GM12878 (cell line): ENCODE measurements at regions not wholly inside any gene's neighbourhood (a gene's known extent, or its start where the extent isn't known, plus 50 kb on each side); places are given as distances from the start of the nearest gene placed in this dataset.

Source experiments
- ATF7 ChIP-seq: fragments of 450-650 bp; IDR thresholded peaks from 2 replicates; pipeline ENCODE4 v1.6.1; 2016; ENCODE audit warnings: low read depth, mild to moderate bottlenecking
- BMI1 ChIP-seq: fragments of 450-650 bp; IDR thresholded peaks from 2 replicates; pipeline ENCODE4 v1.6.1; 2016; ENCODE audit warnings: mild to moderate bottlenecking, moderate library complexity, borderline replicate concordance
- CHD4 ChIP-seq: fragments of 200-600 bp; sonication (generic); IDR thresholded peaks from 2 replicates; pipeline ENCODE4 v1.6.1; 2016; ENCODE audit warnings: mild to moderate bottlenecking
- EED ChIP-seq: sonication (generic); IDR thresholded peaks from 2 replicates; pipeline ENCODE4 v1.6.1; 2016; ENCODE audit warnings: antibody characterized with exemption, low read depth
- ETV6 ChIP-seq, 2 experiments: fragments of 450-650 bp in 1 of 2; IDR thresholded peaks in 1 of 2; conservative IDR thresholded peaks in 1 of 2; 2 replicates each; pipeline ENCODE4 v1.6.1; 2014; ENCODE audit warnings: antibody characterized with exemption in 1 of 2, borderline replicate concordance in 1 of 2, low read depth in 1 of 2, mild to moderate bottlenecking in 1 of 2, moderate library complexity in 1 of 2
- FOS ChIP-seq: IDR thresholded peaks from 3 replicates; pipeline ENCODE4 v1.6.1; 2011; ENCODE audit warnings: borderline replicate concordance; ENCODE audit not compliant: insufficient read length; ENCODE audit errors: extremely low read depth
- GATAD2B ChIP-seq: fragments of 450-650 bp; conservative IDR thresholded peaks from 2 replicates; pipeline ENCODE4 v1.6.1; 2017; ENCODE audit warnings: low read depth, mild to moderate bottlenecking, moderate library complexity
- LARP7 ChIP-seq: fragments of 450-650 bp; IDR thresholded peaks from 2 replicates; pipeline ENCODE4 v1.6.1; 2017; ENCODE audit warnings: mild to moderate bottlenecking
- MEF2B ChIP-seq: fragments of 450-650 bp; IDR thresholded peaks from 2 replicates; pipeline ENCODE4 v1.6.1; 2018; ENCODE audit warnings: mild to moderate bottlenecking, moderate library complexity; ENCODE audit not compliant: partially characterized antibody, poor library complexity, severe bottlenecking
- NR2C2 ChIP-seq: IDR thresholded peaks from 2 replicates; pipeline ENCODE4 v1.6.1; 2011; ENCODE audit warnings: borderline replicate concordance, low read depth; ENCODE audit not compliant: control insufficient read depth, insufficient read length
- PML ChIP-seq: IDR thresholded peaks from 2 replicates; pipeline ENCODE4 v1.6.1; 2012; ENCODE audit warnings: low read length, inconsistent platforms
- POU2F2 ChIP-seq: IDR thresholded peaks from 3 replicates; pipeline ENCODE4 v1.6.1; 2011; ENCODE audit warnings: low read depth, mild to moderate bottlenecking, low read length, borderline replicate concordance
- RAD21 ChIP-seq: IDR thresholded peaks from 2 replicates; pipeline ENCODE4 v1.6.1; 2011; ENCODE audit warnings: mild to moderate bottlenecking, low read depth, low read length, moderate library complexity; ENCODE audit not compliant: insufficient read depth
- TBL1XR1 ChIP-seq: IDR thresholded peaks from 2 replicates; pipeline ENCODE4 v1.6.1; 2012; ENCODE audit warnings: low read depth, low read length, improper control_type of control experiment
- TCF12 ChIP-seq: IDR thresholded peaks from 2 replicates; pipeline ENCODE4 v1.6.1; 2011; ENCODE audit warnings: low read depth, mild to moderate bottlenecking, low read length
- TCF3 ChIP-seq: IDR thresholded peaks from 2 replicates; pipeline ENCODE4 v1.6.1; 2012; ENCODE audit warnings: low read depth, mild to moderate bottlenecking, low read length, borderline replicate concordance; ENCODE audit not compliant: insufficient read depth
- WRNIP1 ChIP-seq: IDR thresholded peaks from 2 replicates; pipeline ENCODE4 v1.6.1; 2011; ENCODE audit warnings: low read depth, low read length, improper control_type of control experiment, borderline replicate concordance
- ZSCAN29 ChIP-seq: fragments of 450-650 bp; IDR thresholded peaks from 2 replicates; pipeline ENCODE4 v1.6.1; 2017; ENCODE audit warnings: mild to moderate bottlenecking, moderate library complexity
- TF ChIP-seq, protein P1 (sequence below): fragments of 450-650 bp; IDR thresholded peaks from 2 replicates; pipeline ENCODE4 v1.6.1; 2016; ENCODE audit warnings: mild to moderate bottlenecking
- TF ChIP-seq, protein P2 (sequence below): fragments of 450-650 bp; formaldehyde crosslinking; IDR thresholded peaks from 2 replicates; pipeline ENCODE4 v1.4.0; 2022; ENCODE audit warnings: mild to moderate bottlenecking, moderate library complexity
- TF ChIP-seq, protein P3 (sequence below): fragments of 450-650 bp; IDR thresholded peaks from 2 replicates; pipeline ENCODE4 v1.6.1; 2017; ENCODE audit warnings: low read depth, mild to moderate bottlenecking, moderate library complexity
- TF ChIP-seq, protein P4 (sequence below): fragments of 450-650 bp; IDR thresholded peaks from 2 replicates; pipeline ENCODE4 v1.6.1; 2017; ENCODE audit warnings: mild to moderate bottlenecking

DNA sequence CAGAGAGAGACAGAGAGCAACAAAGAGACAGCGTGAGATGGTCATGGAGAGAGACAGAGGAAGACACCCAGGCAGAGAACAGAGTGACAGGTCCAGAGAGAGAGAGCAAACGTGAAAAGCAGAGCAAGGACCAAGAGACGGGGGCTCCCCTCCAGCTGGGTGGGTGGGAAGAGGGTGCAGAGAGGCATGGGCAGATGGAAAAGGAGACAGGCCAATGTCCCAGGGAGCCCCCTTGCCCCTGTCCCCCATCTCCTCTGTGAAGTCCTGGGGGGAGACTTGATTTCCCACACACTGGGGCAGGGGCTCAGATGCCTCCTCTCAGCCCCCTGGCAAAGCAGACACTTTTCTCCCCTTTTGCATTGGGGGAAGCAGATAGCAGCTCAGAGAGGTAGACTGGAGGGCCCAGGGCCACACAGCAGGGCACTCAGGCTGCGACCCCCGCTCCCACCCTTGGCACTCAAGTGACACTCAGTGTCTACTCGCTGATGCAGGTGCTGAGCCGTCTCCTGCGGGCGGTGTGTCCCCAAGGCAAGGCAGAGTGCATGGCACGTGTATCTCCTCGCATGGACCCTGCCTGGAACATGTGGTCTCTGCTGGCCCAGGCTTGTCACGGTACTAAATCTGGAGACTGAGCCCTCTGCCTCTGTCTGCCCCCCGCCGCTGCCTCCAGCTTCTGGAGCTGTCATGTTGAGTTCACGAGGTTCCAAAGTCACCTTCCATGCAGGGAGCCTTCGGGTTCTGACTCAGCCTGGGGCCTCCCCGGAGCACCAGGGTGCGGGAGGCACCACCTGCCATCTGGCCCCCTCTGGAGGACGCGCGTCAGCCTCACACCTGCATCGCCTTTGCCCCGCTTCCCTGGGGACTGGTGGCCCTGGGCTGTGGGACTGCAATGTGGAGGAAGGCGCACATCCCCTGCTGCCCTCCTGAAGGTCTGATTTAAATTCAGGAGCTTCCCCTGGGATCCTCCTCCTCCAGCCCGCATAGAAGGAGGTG, 215.9 kb upstream of the GSE1 start (continued):
- TF ChIP-seq TCF12 (peak; percentile 83), PML (no peak), CHD4 (no peak), MEF2B (peak; percentile 46), ETV6 (conservative IDR thresholded peaks at IDR 0.05 in 1 of 2, IDR thresholded peaks at IDR 0.05 in 1 of 2; ENCODE audit: borderline replicate concordance in 1 of 2, low read depth in 1 of 2) (no peak), WRNIP1 (no peak), BMI1 (no peak), TBL1XR1 (no peak), ZSCAN29 (no peak), POU2F2 (no peak), TCF3 (peak; percentile 63; the same call in 1 of the 2 replicates), FOS (no peak), LARP7 (peak; percentile 25; the same call in 1 of the 2 replicates), RAD21 (0 out of 2 replicates have a peak, but pooled peaks have one; percentile 22), ATF7 (no peak), NR2C2 (no peak), EED (peak; percentile 33; the same call in 1 of the 2 replicates), GATAD2B (peak; percentile 34; the same call in 1 of the 2 replicates)
- TF ChIP-seq, protein P1, sequence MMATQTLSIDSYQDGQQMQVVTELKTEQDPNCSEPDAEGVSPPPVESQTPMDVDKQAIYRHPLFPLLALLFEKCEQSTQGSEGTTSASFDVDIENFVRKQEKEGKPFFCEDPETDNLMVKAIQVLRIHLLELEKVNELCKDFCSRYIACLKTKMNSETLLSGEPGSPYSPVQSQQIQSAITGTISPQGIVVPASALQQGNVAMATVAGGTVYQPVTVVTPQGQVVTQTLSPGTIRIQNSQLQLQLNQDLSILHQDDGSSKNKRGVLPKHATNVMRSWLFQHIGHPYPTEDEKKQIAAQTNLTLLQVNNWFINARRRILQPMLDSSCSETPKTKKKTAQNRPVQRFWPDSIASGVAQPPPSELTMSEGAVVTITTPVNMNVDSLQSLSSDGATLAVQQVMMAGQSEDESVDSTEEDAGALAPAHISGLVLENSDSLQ = no peak
- TF ChIP-seq, protein P2, sequence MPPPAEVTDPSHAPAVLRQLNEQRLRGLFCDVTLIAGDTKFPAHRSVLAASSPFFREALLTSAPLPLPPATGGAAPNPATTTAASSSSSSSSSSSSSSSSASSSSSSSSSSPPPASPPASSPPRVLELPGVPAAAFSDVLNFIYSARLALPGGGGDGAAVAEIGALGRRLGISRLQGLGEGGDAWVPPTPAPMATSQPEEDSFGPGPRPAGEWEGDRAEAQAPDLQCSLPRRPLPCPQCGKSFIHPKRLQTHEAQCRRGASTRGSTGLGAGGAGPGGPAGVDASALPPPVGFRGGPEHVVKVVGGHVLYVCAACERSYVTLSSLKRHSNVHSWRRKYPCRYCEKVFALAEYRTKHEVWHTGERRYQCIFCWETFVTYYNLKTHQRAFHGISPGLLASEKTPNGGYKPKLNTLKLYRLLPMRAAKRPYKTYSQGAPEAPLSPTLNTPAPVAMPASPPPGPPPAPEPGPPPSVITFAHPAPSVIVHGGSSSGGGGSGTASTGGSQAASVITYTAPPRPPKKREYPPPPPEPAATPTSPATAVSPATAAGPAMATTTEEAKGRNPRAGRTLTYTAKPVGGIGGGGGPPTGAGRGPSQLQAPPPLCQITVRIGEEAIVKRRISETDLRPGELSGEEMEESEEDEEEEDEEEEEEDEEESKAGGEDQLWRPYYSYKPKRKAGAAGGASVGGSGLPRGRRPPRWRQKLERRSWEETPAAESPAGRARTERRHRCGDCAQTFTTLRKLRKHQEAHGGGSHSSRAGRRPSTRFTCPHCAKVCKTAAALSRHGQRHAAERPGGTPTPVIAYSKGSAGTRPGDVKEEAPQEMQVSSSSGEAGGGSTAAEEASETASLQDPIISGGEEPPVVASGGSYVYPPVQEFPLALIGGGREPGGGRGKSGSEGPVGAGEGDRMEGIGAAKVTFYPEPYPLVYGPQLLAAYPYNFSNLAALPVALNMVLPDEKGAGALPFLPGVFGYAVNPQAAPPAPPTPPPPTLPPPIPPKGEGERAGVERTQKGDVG (CRISPR knock-in tag) = no peak
- TF ChIP-seq, protein P3, sequence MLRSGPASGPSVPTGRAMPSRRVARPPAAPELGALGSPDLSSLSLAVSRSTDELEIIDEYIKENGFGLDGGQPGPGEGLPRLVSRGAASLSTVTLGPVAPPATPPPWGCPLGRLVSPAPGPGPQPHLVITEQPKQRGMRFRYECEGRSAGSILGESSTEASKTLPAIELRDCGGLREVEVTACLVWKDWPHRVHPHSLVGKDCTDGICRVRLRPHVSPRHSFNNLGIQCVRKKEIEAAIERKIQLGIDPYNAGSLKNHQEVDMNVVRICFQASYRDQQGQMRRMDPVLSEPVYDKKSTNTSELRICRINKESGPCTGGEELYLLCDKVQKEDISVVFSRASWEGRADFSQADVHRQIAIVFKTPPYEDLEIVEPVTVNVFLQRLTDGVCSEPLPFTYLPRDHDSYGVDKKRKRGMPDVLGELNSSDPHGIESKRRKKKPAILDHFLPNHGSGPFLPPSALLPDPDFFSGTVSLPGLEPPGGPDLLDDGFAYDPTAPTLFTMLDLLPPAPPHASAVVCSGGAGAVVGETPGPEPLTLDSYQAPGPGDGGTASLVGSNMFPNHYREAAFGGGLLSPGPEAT = peak; percentile 28; the same call in 1 of the 2 replicates
- TF ChIP-seq, protein P4, sequence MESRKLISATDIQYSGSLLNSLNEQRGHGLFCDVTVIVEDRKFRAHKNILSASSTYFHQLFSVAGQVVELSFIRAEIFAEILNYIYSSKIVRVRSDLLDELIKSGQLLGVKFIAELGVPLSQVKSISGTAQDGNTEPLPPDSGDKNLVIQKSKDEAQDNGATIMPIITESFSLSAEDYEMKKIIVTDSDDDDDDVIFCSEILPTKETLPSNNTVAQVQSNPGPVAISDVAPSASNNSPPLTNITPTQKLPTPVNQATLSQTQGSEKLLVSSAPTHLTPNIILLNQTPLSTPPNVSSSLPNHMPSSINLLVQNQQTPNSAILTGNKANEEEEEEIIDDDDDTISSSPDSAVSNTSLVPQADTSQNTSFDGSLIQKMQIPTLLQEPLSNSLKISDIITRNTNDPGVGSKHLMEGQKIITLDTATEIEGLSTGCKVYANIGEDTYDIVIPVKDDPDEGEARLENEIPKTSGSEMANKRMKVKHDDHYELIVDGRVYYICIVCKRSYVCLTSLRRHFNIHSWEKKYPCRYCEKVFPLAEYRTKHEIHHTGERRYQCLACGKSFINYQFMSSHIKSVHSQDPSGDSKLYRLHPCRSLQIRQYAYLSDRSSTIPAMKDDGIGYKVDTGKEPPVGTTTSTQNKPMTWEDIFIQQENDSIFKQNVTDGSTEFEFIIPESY = no peak
